ENCODE measurements at regions not wholly inside any gene's neighbourhood (a gene's known extent, or its start where the extent isn't known, plus 50 kb on each side); places are given as distances from the start of the nearest gene placed in this dataset.
A peak's percentile ranks its signal among the peaks of the same experiment; 100 is the strongest.
"Not testable (repeated sequence)": the region's sequence is repeated elsewhere in the genome, so short reads cannot be mapped to it uniquely, and the experiment has no call there.

GRCh38 chr16:10280262-10281170, 98.3 kb upstream of the GRIN2A start (continued):
- TF ChIP-seq, protein P1, sequence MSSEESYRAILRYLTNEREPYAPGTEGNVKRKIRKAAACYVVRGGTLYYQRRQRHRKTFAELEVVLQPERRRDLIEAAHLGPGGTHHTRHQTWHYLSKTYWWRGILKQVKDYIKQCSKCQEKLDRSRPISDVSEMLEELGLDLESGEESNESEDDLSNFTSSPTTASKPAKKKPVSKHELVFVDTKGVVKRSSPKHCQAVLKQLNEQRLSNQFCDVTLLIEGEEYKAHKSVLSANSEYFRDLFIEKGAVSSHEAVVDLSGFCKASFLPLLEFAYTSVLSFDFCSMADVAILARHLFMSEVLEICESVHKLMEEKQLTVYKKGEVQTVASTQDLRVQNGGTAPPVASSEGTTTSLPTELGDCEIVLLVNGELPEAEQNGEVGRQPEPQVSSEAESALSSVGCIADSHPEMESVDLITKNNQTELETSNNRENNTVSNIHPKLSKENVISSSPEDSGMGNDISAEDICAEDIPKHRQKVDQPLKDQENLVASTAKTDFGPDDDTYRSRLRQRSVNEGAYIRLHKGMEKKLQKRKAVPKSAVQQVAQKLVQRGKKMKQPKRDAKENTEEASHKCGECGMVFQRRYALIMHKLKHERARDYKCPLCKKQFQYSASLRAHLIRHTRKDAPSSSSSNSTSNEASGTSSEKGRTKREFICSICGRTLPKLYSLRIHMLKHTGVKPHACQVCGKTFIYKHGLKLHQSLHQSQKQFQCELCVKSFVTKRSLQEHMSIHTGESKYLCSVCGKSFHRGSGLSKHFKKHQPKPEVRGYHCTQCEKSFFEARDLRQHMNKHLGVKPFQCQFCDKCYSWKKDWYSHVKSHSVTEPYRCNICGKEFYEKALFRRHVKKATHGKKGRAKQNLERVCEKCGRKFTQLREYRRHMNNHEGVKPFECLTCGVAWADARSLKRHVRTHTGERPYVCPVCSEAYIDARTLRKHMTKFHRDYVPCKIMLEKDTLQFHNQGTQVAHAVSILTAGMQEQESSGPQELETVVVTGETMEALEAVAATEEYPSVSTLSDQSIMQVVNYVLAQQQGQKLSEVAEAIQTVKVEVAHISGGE (tag by site-specific recombination; conservative IDR thresholded peaks at IDR 0.05; ENCODE audit: low read depth) = no peak
- TF ChIP-seq, protein P2, sequence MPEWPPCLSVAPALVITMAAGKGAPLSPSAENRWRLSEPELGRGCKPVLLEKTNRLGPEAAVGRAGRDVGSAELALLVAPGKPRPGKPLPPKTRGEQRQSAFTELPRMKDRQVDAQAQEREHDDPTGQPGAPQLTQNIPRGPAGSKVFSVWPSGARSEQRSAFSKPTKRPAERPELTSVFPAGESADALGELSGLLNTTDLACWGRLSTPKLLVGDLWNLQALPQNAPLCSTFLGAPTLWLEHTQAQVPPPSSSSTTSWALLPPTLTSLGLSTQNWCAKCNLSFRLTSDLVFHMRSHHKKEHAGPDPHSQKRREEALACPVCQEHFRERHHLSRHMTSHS (tag by site-specific recombination; IDR thresholded peaks at IDR 0.05) = no peak
- no peak for TF ChIP-seq ZBTB17 (tag by site-specific recombination; IDR thresholded peaks at IDR 0.05)
- no peak for TF ChIP-seq HOXA7 (CRISPR knock-in tag; IDR thresholded peaks at IDR 0.05; ENCODE audit: borderline replicate concordance)
- TF ChIP-seq ZNF202 (tag by site-specific recombination; IDR thresholded peaks at IDR 0.05; ENCODE audit: borderline replicate concordance) = no peak
- TF ChIP-seq MZF1 (tag by site-specific recombination; IDR thresholded peaks at IDR 0.05; ENCODE audit: borderline replicate concordance) = no peak
- TF ChIP-seq ZBTB20 (tag by site-specific recombination; IDR thresholded peaks at IDR 0.05) = no peak
- TF ChIP-seq ZNF341 (tag by site-specific recombination; IDR thresholded peaks at IDR 0.05; ENCODE audit: low read depth) = no peak

DNA sequence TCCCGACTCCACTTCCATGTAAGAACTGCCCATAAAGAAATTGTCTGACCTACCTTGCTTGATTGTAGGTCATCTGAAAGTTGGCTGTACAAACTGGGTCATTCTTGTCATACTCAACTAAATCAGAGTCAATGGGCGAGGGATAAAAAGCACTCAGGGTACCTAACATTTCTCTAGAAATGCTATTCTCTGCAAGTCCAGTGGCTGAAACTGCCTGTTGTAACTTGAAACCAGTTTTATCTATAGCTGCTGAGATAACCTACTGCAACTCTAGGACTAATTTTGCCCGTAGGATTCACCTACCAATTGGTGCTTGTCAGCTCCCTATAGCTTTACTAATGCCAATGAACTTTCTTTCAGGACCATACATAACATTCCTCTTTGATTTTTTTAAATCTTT, 100.1 kb upstream of the GRIN2A start:
- no peaks in the 10 kb centered on the region for H3K4me1 ChIP-seq (ENCODE audit: control insufficient read depth, insufficient read depth, low read length)
- no peak for TF ChIP-seq ZNF302 (tag by site-specific recombination; IDR thresholded peaks at IDR 0.05; ENCODE audit: low read depth)
- TF ChIP-seq ZFP37 (tag by site-specific recombination; IDR thresholded peaks at IDR 0.05) = peak; percentile 51; the same call in 1 of the 2 replicates
- no peak for TF ChIP-seq ZNF529 (tag by site-specific recombination; IDR thresholded peaks at IDR 0.05; ENCODE audit: insufficient replicate concordance)
- no peak for TF ChIP-seq OSR2 (tag by site-specific recombination; IDR thresholded peaks at IDR 0.05)
- no peak for TF ChIP-seq INSM2 (tag by site-specific recombination; IDR thresholded peaks at IDR 0.05)
- no peak for TF ChIP-seq ZNF175 (tag by site-specific recombination; IDR thresholded peaks at IDR 0.05)
- no peak for TF ChIP-seq ZNF133 (tag by site-specific recombination; IDR thresholded peaks at IDR 0.05)
- no peaks in the 10 kb centered on the region for H3K36me3 ChIP-seq (ENCODE audit: control insufficient read depth in 2 of 2, insufficient read depth in 1 of 2, low read length in 2 of 2)
- ChIA-PET CTCF (interaction anchor here (0.6 kb wide), 1 partner anchor 10 kb away, joined by 4 read pairs; no protein-coding TSS in a partner anchor), POLR2A (no interaction called here)
- no peak overlapping the region for H3K27ac ChIP-seq (ENCODE audit: extremely low read depth, low read depth, low read length)
- no peak overlapping the region for H3K4me3 ChIP-seq (ENCODE audit: low read depth, low read length)
- H3K9me3 ChIP-seq (ENCODE audit: control insufficient read depth, insufficient read depth, low read depth, low read length) = no peaks in the 10 kb centered on the region

DNA sequence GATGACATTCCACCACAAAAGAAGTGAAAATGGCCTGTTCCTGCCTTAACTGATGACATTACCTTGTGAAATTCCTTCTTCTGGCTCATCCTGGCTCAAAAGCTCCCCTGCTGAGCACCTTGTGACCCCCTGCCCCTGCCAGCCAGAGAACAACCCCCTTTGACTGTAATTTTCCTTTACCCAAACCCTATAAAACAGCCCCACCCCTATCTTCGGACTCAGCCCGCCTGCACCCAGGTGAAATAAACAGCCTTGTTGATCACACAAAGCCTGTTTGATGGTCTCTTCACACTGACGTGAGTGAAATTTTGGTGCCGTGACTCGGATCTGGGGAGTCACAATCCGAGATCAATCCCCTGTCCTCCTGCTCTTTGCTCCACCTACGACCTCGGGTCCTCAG, 101.0 kb upstream of the GRIN2A start:
- H3K4me1 ChIP-seq (ENCODE audit: control insufficient read depth, insufficient read depth, low read length); CTCF ChIA-PET; H3K27ac ChIP-seq (ENCODE audit: extremely low read depth, low read depth, low read length); POLR2A ChIA-PET; H3K36me3 ChIP-seq (ENCODE audit: control insufficient read depth in 2 of 2, insufficient read depth in 1 of 2, low read length in 2 of 2); H3K4me3 ChIP-seq (ENCODE audit: low read depth, low read length); H3K9me3 ChIP-seq (ENCODE audit: control insufficient read depth, insufficient read depth, low read depth, low read length): not testable (repeated sequence)

DNA sequence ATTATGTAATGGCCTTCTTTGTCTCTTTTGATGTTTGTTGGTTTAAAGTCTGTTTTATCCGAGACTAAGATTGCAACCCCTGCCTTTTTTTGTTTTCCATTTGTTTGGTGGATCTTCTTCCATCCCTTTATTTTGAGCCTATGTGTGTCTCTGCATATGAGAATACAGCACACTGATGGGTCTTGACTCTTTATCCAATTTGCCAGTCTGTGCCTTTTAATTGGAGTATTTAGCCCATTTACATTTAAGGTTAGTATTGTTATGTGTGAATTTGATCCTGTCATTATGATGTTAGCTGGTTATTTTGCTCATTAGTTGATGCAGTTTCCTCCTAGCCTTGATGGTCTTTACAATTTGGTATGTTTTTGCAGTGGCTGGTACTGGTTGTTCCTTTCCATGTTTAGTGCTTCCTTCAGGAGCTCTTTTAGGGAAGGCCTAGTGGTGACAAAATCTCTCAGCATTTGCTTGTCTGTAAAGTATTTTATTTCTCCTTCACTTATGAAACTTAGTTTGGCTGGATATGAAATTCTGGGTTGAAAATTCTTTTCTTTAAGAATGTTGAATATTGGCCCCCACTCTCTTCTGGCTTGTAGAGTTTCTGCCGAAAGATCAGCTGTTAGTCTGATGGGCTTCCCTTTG, 95.3 kb upstream of the ATF7IP2 start:
- POLR2A ChIA-PET; H3K36me3 ChIP-seq (ENCODE audit: control insufficient read depth in 2 of 2, insufficient read depth in 1 of 2, low read length in 2 of 2); CTCF ChIA-PET; H3K4me3 ChIP-seq (ENCODE audit: low read depth, low read length); H3K27ac ChIP-seq (ENCODE audit: extremely low read depth, low read depth, low read length); H3K9me3 ChIP-seq (ENCODE audit: control insufficient read depth, insufficient read depth, low read depth, low read length); H3K4me1 ChIP-seq (ENCODE audit: control insufficient read depth, insufficient read depth, low read length): not testable (repeated sequence)

DNA sequence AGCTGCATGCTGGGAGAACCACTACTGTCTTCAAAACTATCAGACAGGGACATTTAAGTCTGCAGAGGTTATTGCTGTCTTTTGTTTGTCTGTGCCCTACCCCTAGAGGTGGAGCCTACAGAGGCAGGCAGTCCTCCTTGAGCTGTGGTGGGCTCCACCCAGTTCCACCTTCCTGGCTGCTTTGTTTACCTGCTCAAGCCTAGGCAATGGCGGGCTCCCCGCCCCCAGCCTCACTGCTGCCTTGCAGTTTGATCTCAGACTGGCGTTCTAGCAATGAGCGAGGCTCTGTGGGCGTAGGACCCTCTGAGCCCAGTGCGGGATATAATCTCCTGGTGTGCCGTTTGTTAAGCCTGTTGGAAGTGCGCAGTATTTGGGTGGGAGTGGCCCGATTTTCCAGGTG, 93.7 kb upstream of the ATF7IP2 start:
- H3K9me3 ChIP-seq (ENCODE audit: control insufficient read depth, insufficient read depth, low read depth, low read length); POLR2A ChIA-PET; H3K27ac ChIP-seq (ENCODE audit: extremely low read depth, low read depth, low read length); CTCF ChIA-PET; H3K4me1 ChIP-seq (ENCODE audit: control insufficient read depth, insufficient read depth, low read length); H3K36me3 ChIP-seq (ENCODE audit: control insufficient read depth in 2 of 2, insufficient read depth in 1 of 2, low read length in 2 of 2); H3K4me3 ChIP-seq (ENCODE audit: low read depth, low read length): not testable (repeated sequence)
